Ishikawa (cell line): ENCODE measurements at regions not wholly inside any gene's neighbourhood (a gene's known extent, or its start where the extent isn't known, plus 50 kb on each side); places are given as distances from the start of the nearest gene placed in this dataset.

Experiments
- CEBPB ChIP-seq: IDR thresholded peaks from 2 replicates; pipeline ENCODE4 v1.6.1; 2012
- CREB1 ChIP-seq: IDR thresholded peaks from 2 replicates; pipeline ENCODE4 v1.6.1; 2012; ENCODE audit warnings: low read depth
- EGR1 ChIP-seq: IDR thresholded peaks from 2 replicates; pipeline ENCODE4 v1.6.1; 2012
- EP300 ChIP-seq: IDR thresholded peaks from 2 replicates; pipeline ENCODE4 v1.6.1; 2012; ENCODE audit warnings: borderline replicate concordance
- FOXM1 ChIP-seq: IDR thresholded peaks from 2 replicates; pipeline ENCODE4 v1.6.1; 2012; ENCODE audit warnings: low read depth, borderline replicate concordance
- NFIC ChIP-seq: IDR thresholded peaks from 2 replicates; pipeline ENCODE4 v1.6.1; 2012
- RAD21 ChIP-seq: IDR thresholded peaks from 2 replicates; pipeline ENCODE4 v1.6.1; 2012; ENCODE audit warnings: low read depth
- TAF1 ChIP-seq: IDR thresholded peaks from 2 replicates; pipeline ENCODE4 v1.6.1; 2012; ENCODE audit warnings: low read depth, mild to moderate bottlenecking
- TCF12 ChIP-seq: IDR thresholded peaks from 2 replicates; pipeline ENCODE4 v1.6.1; 2012; ENCODE audit warnings: low read depth
- TEAD4 ChIP-seq: IDR thresholded peaks from 2 replicates; pipeline ENCODE4 v1.6.1; 2012
- YY1 ChIP-seq: IDR thresholded peaks from 2 replicates; pipeline ENCODE4 v1.6.1; 2012; ENCODE audit warnings: low read depth
- ZBTB7A ChIP-seq: IDR thresholded peaks from 2 replicates; pipeline ENCODE4 v1.6.1; 2012; ENCODE audit warnings: low read depth
- TF ChIP-seq, protein P1 (sequence below): IDR thresholded peaks from 2 replicates; pipeline ENCODE4 v1.6.1; 2012; ENCODE audit warnings: low read depth, mild to moderate bottlenecking
- TF ChIP-seq, protein P2 (sequence below): IDR thresholded peaks from 2 replicates; pipeline ENCODE4 v1.6.1; 2012
- TF ChIP-seq, protein P3 (sequence below): IDR thresholded peaks from 2 replicates; pipeline ENCODE4 v1.6.1; 2012

DNA sequence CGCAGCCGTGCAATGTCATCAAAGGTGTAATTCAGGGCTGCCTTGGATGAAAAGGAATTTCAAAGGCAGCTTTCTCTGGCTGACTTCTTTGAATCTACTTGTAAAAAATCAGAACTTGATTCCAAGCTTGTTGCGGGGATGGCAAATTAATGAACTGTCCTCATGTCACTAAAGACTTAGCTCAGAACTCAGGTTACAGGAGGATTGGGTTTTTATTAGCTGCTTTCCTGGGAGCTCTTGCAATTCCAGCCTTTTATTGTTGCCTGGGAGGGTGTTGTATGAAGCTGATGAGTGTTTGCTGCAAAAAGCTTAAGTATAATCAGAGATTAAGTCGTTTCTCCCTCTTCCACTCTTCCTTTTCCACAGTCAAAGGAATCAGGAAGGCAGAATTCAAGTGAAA, 113.0 kb upstream of the CDH4 start:
- TF ChIP-seq FOXM1 (no peak), YY1 (no peak), TAF1 (no peak), RAD21 (no peak), CEBPB (no peak)
- TF ChIP-seq, protein P1, sequence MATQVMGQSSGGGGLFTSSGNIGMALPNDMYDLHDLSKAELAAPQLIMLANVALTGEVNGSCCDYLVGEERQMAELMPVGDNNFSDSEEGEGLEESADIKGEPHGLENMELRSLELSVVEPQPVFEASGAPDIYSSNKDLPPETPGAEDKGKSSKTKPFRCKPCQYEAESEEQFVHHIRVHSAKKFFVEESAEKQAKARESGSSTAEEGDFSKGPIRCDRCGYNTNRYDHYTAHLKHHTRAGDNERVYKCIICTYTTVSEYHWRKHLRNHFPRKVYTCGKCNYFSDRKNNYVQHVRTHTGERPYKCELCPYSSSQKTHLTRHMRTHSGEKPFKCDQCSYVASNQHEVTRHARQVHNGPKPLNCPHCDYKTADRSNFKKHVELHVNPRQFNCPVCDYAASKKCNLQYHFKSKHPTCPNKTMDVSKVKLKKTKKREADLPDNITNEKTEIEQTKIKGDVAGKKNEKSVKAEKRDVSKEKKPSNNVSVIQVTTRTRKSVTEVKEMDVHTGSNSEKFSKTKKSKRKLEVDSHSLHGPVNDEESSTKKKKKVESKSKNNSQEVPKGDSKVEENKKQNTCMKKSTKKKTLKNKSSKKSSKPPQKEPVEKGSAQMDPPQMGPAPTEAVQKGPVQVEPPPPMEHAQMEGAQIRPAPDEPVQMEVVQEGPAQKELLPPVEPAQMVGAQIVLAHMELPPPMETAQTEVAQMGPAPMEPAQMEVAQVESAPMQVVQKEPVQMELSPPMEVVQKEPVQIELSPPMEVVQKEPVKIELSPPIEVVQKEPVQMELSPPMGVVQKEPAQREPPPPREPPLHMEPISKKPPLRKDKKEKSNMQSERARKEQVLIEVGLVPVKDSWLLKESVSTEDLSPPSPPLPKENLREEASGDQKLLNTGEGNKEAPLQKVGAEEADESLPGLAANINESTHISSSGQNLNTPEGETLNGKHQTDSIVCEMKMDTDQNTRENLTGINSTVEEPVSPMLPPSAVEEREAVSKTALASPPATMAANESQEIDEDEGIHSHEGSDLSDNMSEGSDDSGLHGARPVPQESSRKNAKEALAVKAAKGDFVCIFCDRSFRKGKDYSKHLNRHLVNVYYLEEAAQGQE: no peak
- TF ChIP-seq, protein P2, sequence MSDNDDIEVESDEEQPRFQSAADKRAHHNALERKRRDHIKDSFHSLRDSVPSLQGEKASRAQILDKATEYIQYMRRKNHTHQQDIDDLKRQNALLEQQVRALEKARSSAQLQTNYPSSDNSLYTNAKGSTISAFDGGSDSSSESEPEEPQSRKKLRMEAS: no peak

DNA sequence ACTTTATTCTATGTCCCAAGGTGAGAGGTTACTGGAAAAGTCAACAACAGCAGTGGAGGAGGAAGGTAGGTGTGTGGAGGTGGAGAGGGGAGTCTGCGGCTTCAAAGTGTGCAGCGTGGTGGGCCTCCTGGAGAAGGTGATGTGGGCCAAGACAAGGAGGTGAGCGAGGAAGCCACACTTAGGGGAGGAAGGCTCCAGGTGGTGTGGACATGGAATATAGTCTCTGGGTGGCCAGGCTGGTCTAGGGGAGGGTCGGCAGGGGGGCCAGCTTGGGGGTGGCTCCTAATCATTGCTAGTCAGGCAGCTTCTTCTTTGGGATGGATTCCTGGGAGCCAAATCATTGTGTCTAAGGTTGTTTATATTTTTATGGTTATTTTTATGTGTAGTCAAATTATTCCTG, 111.5 kb upstream of the CDH4 start:
- TF ChIP-seq CEBPB (no peak), TCF12 (no peak)
- TF ChIP-seq, protein P1: no peak

DNA sequence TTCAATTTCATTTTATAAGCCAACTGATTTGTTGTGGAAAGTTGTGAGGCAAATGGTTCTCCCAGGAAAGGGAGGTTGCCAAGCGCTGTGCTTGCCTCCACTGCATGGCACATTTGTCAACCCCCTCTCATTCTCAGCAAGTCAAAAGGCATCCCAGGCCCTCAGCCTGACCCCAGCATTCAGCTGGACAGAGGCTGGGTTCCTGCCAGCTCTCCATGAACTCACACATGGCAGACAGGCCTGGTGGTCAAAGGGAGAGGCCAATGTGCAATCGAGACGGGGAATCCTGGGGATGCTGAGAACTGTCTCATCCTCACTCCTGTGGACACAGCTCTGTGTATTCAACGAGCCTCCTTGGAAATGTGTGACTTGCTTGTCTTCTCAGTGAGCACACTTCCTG, 106.0 kb upstream of the CDH4 start:
- TF ChIP-seq TAF1 (no peak), ZBTB7A (no peak), YY1 (no peak), RAD21 (no peak), CEBPB (no peak), FOXM1 (no peak), EGR1 (no peak), CREB1 (no peak), NFIC (no peak)
- TF ChIP-seq, protein P1: no peak
- TF ChIP-seq, protein P3, sequence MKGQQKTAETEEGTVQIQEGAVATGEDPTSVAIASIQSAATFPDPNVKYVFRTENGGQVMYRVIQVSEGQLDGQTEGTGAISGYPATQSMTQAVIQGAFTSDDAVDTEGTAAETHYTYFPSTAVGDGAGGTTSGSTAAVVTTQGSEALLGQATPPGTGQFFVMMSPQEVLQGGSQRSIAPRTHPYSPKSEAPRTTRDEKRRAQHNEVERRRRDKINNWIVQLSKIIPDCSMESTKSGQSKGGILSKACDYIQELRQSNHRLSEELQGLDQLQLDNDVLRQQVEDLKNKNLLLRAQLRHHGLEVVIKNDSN: no peak

DNA sequence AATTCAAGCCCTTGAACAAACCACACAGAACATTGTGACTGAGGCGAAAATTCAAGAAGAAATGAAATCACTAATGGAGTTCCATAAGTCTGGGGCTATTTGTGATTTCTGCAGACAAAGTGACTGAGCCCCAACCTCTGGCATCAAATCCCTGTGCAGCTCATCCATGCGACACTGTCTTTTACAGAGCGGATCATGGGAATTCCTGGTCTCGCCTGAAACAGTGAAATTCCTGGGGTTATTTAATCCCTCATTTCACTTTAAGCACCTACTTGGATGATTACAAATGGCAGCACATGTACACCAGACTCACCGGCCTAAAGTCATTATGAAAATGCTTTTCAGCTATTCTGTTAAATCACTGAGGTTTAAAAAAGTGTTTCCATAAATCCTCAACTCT, 102.4 kb upstream of the CDH4 start:
- TF ChIP-seq NFIC (no peak), ZBTB7A (no peak), FOXM1 (no peak), EGR1 (no peak)
- TF ChIP-seq, protein P3: no peak

DNA sequence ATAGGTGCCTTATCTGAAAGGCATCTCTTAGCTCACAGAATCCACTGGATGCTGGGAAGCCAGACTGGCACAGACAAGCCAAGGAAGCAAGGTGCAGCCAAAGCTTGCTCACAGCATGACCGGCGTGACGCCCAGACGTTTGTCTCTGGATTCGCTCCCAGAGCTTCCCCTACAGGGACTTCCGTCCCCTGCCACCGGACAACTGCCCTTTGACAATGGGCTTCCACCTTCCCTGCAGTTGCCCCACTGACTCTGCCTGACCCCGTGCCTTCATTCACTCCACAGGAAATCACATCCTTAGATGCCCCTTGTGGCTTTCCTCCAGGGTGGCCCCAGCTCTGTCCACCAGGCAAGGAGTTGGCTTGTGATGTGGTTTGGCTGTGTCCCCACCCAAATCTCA, 94.8 kb upstream of the CDH4 start:
- TF ChIP-seq CEBPB: no peak
- no peak for TF ChIP-seq EGR1
- TF ChIP-seq, protein P3: no peak
- TF ChIP-seq CREB1: no peak
- TF ChIP-seq EP300: no peak
- TF ChIP-seq NFIC: no peak
- TF ChIP-seq FOXM1: no peak
- TF ChIP-seq RAD21: no peak
- TF ChIP-seq, protein P2: no peak
- no peak for TF ChIP-seq ZBTB7A
- no peak for TF ChIP-seq YY1
- TF ChIP-seq TCF12: no peak
- TF ChIP-seq, protein P1: no peak
- no peak for TF ChIP-seq TEAD4
- TF ChIP-seq TAF1: no peak
